H9 (cell line): ENCODE measurements at regions not wholly inside any gene's neighbourhood (a gene's known extent, or its start where the extent isn't known, plus 50 kb on each side); places are given as distances from the start of the nearest gene placed in this dataset.

ENCODE experiments used
- DNase-seq: peaks from one replicate; pipeline ENCODE4 v3.0.0-alpha.2; 2017
- H2AFZ ChIP-seq: one replicate; pipeline ENCODE4 v1.6.1; 2013; ENCODE audit warnings: mild to moderate bottlenecking, low read length, control low read depth, moderate library complexity
- H2AK5ac ChIP-seq: 2 replicates; pipeline ENCODE4 v1.6.1; 2013; ENCODE audit warnings: low read length, control low read depth, mixed read lengths; ENCODE audit not compliant: insufficient read length
- H2BK120ac ChIP-seq: one replicate; pipeline ENCODE4 v1.6.1; 2013; ENCODE audit warnings: low read depth, mild to moderate bottlenecking, low read length, control low read depth, inconsistent platforms; ENCODE audit not compliant: poor library complexity, severe bottlenecking
- H2BK12ac ChIP-seq: 2 replicates; pipeline ENCODE4 v1.6.1; 2013; ENCODE audit warnings: low read length, control low read depth, mixed read lengths, low read depth; ENCODE audit not compliant: insufficient read length
- H2BK15ac ChIP-seq: 2 replicates; pipeline ENCODE4 v1.6.1; 2013; ENCODE audit warnings: low read depth, low read length, control low read depth
- H2BK20ac ChIP-seq: one replicate; pipeline ENCODE4 v1.6.1; 2013; ENCODE audit warnings: low read depth, mild to moderate bottlenecking, low read length, control low read depth, inconsistent platforms; ENCODE audit not compliant: poor library complexity, severe bottlenecking
- H2BK5ac ChIP-seq: 2 replicates; pipeline ENCODE4 v1.6.1; 2013; ENCODE audit warnings: low read length, control low read depth, mixed read lengths; ENCODE audit not compliant: insufficient read length
- H3K14ac ChIP-seq: 2 replicates; pipeline ENCODE4 v1.6.1; 2013; ENCODE audit warnings: low read length, control low read depth; ENCODE audit not compliant: insufficient read depth
- H3K18ac ChIP-seq: 2 replicates; pipeline ENCODE4 v1.6.1; 2013; ENCODE audit warnings: low read depth, mild to moderate bottlenecking, mixed read lengths, low read length, control low read depth; ENCODE audit not compliant: insufficient read length
- H3K23ac ChIP-seq: 2 replicates; pipeline ENCODE4 v1.6.1; 2013; ENCODE audit warnings: low read length, control low read depth, mixed read lengths, low read depth; ENCODE audit not compliant: insufficient read length
- H3K23me2 ChIP-seq: 2 replicates; pipeline ENCODE4 v1.6.1; 2013; ENCODE audit warnings: low read depth, mild to moderate bottlenecking, mixed read lengths, low read length, control low read depth; ENCODE audit not compliant: insufficient read length, poor library complexity, severe bottlenecking
- H3K27ac ChIP-seq: 2 replicates; pipeline ENCODE4 v1.5.1; 2013; ENCODE audit warnings: low read length, control low read depth, mixed read lengths, low read depth; ENCODE audit not compliant: insufficient read length
- H3K27me3 ChIP-seq: 2 replicates; pipeline ENCODE4 v1.6.1; 2013; ENCODE audit warnings: low read length, control low read depth, inconsistent platforms; ENCODE audit not compliant: insufficient read depth
- H3K4ac ChIP-seq: 2 replicates; pipeline ENCODE4 v1.6.1; 2013; ENCODE audit warnings: low read depth, mild to moderate bottlenecking, control low read depth, inconsistent platforms, low read length, moderate library complexity
- H3K4me1 ChIP-seq: 2 replicates; pipeline ENCODE4 v1.6.1; 2013; ENCODE audit warnings: low read length, control low read depth, inconsistent platforms; ENCODE audit not compliant: insufficient read depth
- H3K4me2 ChIP-seq: 2 replicates; pipeline ENCODE4 v1.6.1; 2013; ENCODE audit warnings: low read length, control low read depth, mixed read lengths; ENCODE audit not compliant: insufficient read length, insufficient read depth
- H3K56ac ChIP-seq: 2 replicates; pipeline ENCODE4 v1.6.1; 2013; ENCODE audit warnings: low read depth, mild to moderate bottlenecking, mixed read lengths, low read length, control low read depth; ENCODE audit not compliant: insufficient read length
- H3K79me1 ChIP-seq: 2 replicates; pipeline ENCODE4 v1.6.1; 2013; ENCODE audit warnings: low read depth, mild to moderate bottlenecking, moderate library complexity, low read length, control low read depth, inconsistent platforms; ENCODE audit not compliant: insufficient read depth, poor library complexity, severe bottlenecking
- H3K79me2 ChIP-seq: 2 replicates; pipeline ENCODE4 v1.6.1; 2013; ENCODE audit warnings: low read length, control low read depth, inconsistent platforms; ENCODE audit not compliant: insufficient read depth
- H3K9ac ChIP-seq: 2 replicates; pipeline ENCODE4 v1.6.1; 2013; ENCODE audit warnings: low read length, control low read depth, mixed read lengths; ENCODE audit not compliant: insufficient read length; ENCODE audit errors: extremely low read depth
- H3K9me3 ChIP-seq: one replicate; pipeline ENCODE4 v1.6.1; 2013; ENCODE audit warnings: low read depth, low read length, inconsistent platforms; ENCODE audit not compliant: control insufficient read depth
- H3T11ph ChIP-seq: one replicate; pipeline ENCODE4 v1.6.1; 2013; ENCODE audit warnings: mild to moderate bottlenecking, low read length, control low read depth, inconsistent platforms
- H4K20me1 ChIP-seq: one replicate; pipeline ENCODE4 v1.6.1; 2013; ENCODE audit not compliant: control insufficient read depth, insufficient read length, insufficient read depth
- H4K5ac ChIP-seq: 2 replicates; pipeline ENCODE4 v1.6.1; 2013; ENCODE audit warnings: low read depth, mild to moderate bottlenecking, mixed read lengths, low read length, control low read depth; ENCODE audit not compliant: insufficient read length
- H4K8ac ChIP-seq: replicated peaks from 2 replicates; pipeline ENCODE4 v1.6.1; 2013; ENCODE audit warnings: low read length, control low read depth, mixed read lengths, low read depth; ENCODE audit not compliant: insufficient read length
- H4K91ac ChIP-seq: 2 replicates; pipeline ENCODE4 v1.6.1; 2013; ENCODE audit warnings: low read depth, mild to moderate bottlenecking, moderate library complexity, mixed read lengths, low read length, control low read depth; ENCODE audit not compliant: insufficient read length
- H3K27ac Mint-ChIP-seq, 3 experiments: 2 replicates in 2 of 3; 3 replicates in 1 of 3; pipeline ENCODE4 v1.8.0; 2020 to 2021; ENCODE audit warnings: mixed read lengths in 3 of 3, mild to moderate bottlenecking in 1 of 3, moderate library complexity in 1 of 3
- H3K27me3 Mint-ChIP-seq: 2 replicates; pipeline ENCODE4 v1.8.0; 2021; ENCODE audit warnings: low read depth, mild to moderate bottlenecking, moderate library complexity, mixed read lengths
- H3K36me3 Mint-ChIP-seq, 3 experiments: 2 replicates in 2 of 3; 3 replicates in 1 of 3; pipeline ENCODE4 v1.8.0; 2020 to 2021; ENCODE audit warnings: low read depth in 3 of 3, mixed read lengths in 3 of 3; ENCODE audit not compliant: insufficient read depth in 1 of 3
- H3K4me1 Mint-ChIP-seq, 2 experiments: 2 replicates each; pipeline ENCODE4 v1.8.0; 2020; ENCODE audit warnings: mixed read lengths in 2 of 2
- H3K4me3 Mint-ChIP-seq, 2 experiments: 2 replicates in 1 of 2; 3 replicates in 1 of 2; pipeline ENCODE4 v1.8.0; 2020 to 2021; ENCODE audit warnings: mild to moderate bottlenecking in 2 of 2, mixed read lengths in 2 of 2, moderate library complexity in 1 of 2
- H3K9me3 Mint-ChIP-seq, 2 experiments: 2 replicates in 1 of 2; 3 replicates in 1 of 2; pipeline ENCODE4 v1.8.0; 2020; ENCODE audit warnings: mild to moderate bottlenecking in 2 of 2, mixed read lengths in 2 of 2, moderate library complexity in 1 of 2
- WGBS: extraction: QIAGEN DNeasy Blood & Tissue Kit; methylation state at CpG from one replicate; pipeline ENCODE4 v1.1.7; 2013; ENCODE audit warnings: missing lambda C conversion rate, low lambda C conversion rate, mixed read lengths; ENCODE audit not compliant: insufficient read length; ENCODE audit errors: extremely low coverage; 5-methylcytosine and 5-hydroxymethylcytosine counted together
- TF ChIP-seq, protein P1 (sequence below): fragments of 200-600 bp; sonication (generic); conservative IDR thresholded peaks from 3 replicates; pipeline ENCODE4 v1.8.0; 2021; ENCODE audit warnings: antibody characterized with exemption, mild to moderate bottlenecking

DNA sequence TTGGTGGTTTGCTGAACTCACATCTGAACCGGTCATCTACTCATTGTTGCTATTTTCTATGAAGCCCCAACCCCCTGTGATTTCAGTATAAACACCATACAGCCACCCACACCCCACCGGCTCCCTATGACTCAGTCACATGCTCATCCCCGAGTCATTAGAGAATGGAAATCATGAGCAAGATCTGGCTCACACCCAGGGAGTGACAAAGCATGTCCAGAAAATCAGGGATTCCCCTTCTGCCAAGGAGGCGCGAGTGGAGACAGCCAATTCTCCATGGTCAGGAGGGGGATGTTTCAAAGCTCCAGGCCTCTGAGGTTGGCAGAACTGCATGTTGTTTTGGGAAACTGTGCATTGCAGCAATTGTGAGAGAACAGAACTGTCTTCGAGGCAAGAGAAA is 657.5 kb upstream of the TBX3 start:
- Histone ChIP-seq H3K79me2 (no peaks in the 10 kb centered on the region), H3K23ac (no peak overlapping the region), H3K18ac (no peak overlapping the region), H4K20me1 (no peaks in the 10 kb centered on the region), H2AFZ (no peak overlapping the region), H3K4me1 (peaks cover 3% of the 10 kb centered on the region; the same call in 1 of the 2 replicates), H3K79me1 (no peaks in the 10 kb centered on the region), H3K56ac (no peak overlapping the region), H2BK12ac (no peak overlapping the region), H3K4me2 (no peak overlapping the region), H3K4ac (no peak overlapping the region), H2BK20ac (no peak overlapping the region), H4K5ac (no peak overlapping the region), H3K27me3 (no peaks in the 10 kb centered on the region), H3K23me2 (no peaks in the 10 kb centered on the region), H2AK5ac (no peak overlapping the region), H2BK120ac (no peak overlapping the region), H4K8ac (no peak overlapping the region), H4K91ac (no peak overlapping the region), H3K9ac (no peak overlapping the region), H2BK5ac (no peak overlapping the region), H3K27ac (no peak overlapping the region), H3K14ac (no peak overlapping the region), H2BK15ac (no peak overlapping the region), H3K9me3 (no peaks in the 10 kb centered on the region), H3T11ph (no peak overlapping the region)
- TF ChIP-seq, protein P1, sequence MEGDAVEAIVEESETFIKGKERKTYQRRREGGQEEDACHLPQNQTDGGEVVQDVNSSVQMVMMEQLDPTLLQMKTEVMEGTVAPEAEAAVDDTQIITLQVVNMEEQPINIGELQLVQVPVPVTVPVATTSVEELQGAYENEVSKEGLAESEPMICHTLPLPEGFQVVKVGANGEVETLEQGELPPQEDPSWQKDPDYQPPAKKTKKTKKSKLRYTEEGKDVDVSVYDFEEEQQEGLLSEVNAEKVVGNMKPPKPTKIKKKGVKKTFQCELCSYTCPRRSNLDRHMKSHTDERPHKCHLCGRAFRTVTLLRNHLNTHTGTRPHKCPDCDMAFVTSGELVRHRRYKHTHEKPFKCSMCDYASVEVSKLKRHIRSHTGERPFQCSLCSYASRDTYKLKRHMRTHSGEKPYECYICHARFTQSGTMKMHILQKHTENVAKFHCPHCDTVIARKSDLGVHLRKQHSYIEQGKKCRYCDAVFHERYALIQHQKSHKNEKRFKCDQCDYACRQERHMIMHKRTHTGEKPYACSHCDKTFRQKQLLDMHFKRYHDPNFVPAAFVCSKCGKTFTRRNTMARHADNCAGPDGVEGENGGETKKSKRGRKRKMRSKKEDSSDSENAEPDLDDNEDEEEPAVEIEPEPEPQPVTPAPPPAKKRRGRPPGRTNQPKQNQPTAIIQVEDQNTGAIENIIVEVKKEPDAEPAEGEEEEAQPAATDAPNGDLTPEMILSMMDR, result no peak
- WGBS, result no CpG with 5 or more reads among the region's 6 CpGs
- DNase-seq, result no peak
- H3K4me1 Mint-ChIP-seq, result peaks cover 18 to 20% of the 10 kb centered on the region in 2 experiments
- peaks cover 1 to 10% (median 4%) of the 10 kb centered on the region in 3 experiments; a peak in 3 of 7 replicates for H3K36me3 Mint-ChIP-seq
- H3K27me3 Mint-ChIP-seq, result peaks cover 2% of the 10 kb centered on the region; the same call in 1 of the 2 replicates
- H3K4me3 Mint-ChIP-seq, result no peak overlapping the region
- peaks cover 4 to 16% of the 10 kb centered on the region in 2 experiments; a peak in 4 of 5 replicates for H3K9me3 Mint-ChIP-seq
- no peak overlapping the region for H3K27ac Mint-ChIP-seq
